D721Med (cell line): ENCODE measurements at regions not wholly inside any gene's neighbourhood (a gene's known extent, or its start where the extent isn't known, plus 50 kb on each side); places are given as distances from the start of the nearest gene placed in this dataset.
A peak's percentile ranks its signal among the peaks of the same experiment; 100 is the strongest.
"Not testable (repeated sequence)": the region's sequence is repeated elsewhere in the genome, so short reads cannot be mapped to it uniquely, and the experiment has no call there.

Source experiments
- DNase-seq: peaks from one replicate; pipeline ENCODE4 v3.0.0; 2011; ENCODE audit warnings: low spot score; ENCODE audit not compliant: insufficient read length
- FAIRE-seq: peaks from 2 replicates; lab custom pipeline; 2011; peaks lifted over from hg19 to GRCh38; lab: Jason Lieb, UNC
- TF ChIP-seq, protein P1 (sequence below): IDR thresholded peaks from 2 replicates; pipeline ENCODE4 v1.5.1; 2012; ENCODE audit warnings: mild to moderate bottlenecking, control low read depth; ENCODE audit not compliant: insufficient read depth; ENCODE audit errors: missing control alignments

GRCh38 chr18:71370671-71371445 lies 1082.0 kb downstream of the SOCS6 start:
- TF ChIP-seq, protein P1, sequence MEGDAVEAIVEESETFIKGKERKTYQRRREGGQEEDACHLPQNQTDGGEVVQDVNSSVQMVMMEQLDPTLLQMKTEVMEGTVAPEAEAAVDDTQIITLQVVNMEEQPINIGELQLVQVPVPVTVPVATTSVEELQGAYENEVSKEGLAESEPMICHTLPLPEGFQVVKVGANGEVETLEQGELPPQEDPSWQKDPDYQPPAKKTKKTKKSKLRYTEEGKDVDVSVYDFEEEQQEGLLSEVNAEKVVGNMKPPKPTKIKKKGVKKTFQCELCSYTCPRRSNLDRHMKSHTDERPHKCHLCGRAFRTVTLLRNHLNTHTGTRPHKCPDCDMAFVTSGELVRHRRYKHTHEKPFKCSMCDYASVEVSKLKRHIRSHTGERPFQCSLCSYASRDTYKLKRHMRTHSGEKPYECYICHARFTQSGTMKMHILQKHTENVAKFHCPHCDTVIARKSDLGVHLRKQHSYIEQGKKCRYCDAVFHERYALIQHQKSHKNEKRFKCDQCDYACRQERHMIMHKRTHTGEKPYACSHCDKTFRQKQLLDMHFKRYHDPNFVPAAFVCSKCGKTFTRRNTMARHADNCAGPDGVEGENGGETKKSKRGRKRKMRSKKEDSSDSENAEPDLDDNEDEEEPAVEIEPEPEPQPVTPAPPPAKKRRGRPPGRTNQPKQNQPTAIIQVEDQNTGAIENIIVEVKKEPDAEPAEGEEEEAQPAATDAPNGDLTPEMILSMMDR: no peak
- DNase-seq (no peak), FAIRE-seq (peak; percentile 35)

GRCh38 chr18:71370095-71370494 lies 1081.2 kb downstream of the SOCS6 start:
- DNase-seq: no peak

DNA sequence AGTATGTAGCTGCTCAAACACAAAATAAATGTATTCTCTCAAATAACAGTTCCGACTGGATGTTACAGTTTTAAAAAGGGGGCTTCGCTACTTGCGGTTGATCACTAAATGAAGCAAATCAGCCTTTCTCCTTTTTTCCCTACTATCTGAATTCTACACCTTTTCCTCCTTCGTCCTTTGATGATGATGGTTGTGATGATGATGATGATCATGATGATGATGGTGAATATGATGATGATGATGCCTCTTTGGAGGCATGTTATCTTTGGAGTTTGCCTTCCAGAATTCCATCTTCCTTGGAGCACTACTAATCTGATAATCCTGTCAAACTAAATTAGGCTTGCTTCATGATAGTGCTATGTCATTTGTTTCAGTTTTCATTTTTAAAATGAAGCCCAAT lies 1073.3 kb downstream of the SOCS6 start:
- no peak for DNase-seq
- TF ChIP-seq, protein P1: no peak
- peak; percentile 69 for FAIRE-seq

More at GRCh38 chr18:71370095-71370494, 1081.2 kb downstream of the SOCS6 start:
- FAIRE-seq: peak; percentile 89
- TF ChIP-seq, protein P1: no peak

DNA sequence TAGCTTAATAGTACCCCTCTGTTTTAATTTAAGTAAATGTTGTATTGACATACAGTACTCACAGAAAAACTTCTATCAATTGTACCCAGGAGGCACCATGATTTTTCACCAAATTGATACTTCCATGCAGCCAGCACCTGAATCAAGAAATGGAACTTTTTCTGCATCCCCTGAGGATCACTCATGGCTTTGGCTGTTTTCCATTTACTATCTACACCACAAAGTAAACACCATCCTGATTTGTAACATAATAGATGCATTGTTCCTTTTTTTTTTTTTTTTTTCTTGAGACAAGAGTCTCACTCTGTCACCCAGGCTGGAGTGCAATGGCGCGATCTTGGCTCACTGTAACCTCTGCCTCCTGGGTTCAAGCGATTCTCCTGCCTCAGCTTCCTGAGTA lies 1066.8 kb downstream of the SOCS6 start:
- not testable (repeated sequence) for DNase-seq
- peak; percentile 35 for FAIRE-seq

DNA sequence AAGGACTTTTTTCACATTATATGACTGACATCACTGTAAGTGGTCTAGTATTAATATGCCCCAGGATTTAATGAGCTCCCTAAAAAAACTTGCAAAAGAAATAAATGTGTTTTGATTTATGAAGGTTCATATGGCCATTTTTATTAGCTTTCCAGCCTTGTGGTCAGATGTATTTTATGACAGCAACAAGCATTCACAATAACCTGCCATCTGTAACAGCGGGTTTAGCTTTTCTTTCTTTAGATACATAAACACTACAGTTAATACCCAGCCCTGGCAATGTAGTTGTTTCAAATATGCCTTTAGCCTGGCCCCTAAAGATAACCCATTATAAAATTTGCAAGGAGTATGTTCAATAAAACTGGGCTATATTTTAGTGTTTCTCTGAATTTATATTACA lies 1063.8 kb downstream of the SOCS6 start:
- TF ChIP-seq, protein P1: no peak
- no peak for FAIRE-seq
- DNase-seq: no peak

- TF ChIP-seq, protein P1: no peak
- FAIRE-seq: no peak
- DNase-seq: no peak
Observed at GRCh38 chr18:71336576-71337210, 1047.8 kb downstream of the SOCS6 start.

DNA sequence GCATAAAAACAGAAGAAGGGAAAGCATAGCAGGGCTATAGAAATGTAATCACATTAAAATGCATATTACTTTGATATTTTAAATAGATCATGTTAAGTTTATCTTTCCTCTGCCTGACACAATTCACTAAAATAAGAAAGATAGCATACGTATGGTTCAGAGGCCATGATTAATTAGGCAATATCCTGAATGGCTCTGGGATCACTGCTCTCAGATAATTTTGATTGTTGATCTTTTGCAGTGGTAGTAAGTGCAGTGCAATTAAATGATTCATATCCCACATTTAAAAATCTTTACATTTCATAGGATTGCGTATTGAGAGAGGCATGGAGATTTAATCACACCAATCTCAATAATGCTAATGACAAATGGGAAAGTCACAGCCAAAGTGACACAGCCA lies 1040.7 kb downstream of the SOCS6 start:
- FAIRE-seq (no peak), DNase-seq (no peak)
- TF ChIP-seq, protein P1: no peak
